H9 (cell line): ENCODE measurements at regions not wholly inside any gene's neighbourhood (a gene's known extent, or its start where the extent isn't known, plus 50 kb on each side); places are given as distances from the start of the nearest gene placed in this dataset.

ENCODE experiments used
- DNase-seq: peaks from one replicate; pipeline ENCODE4 v3.0.0-alpha.2; 2017
- H2AFZ ChIP-seq: one replicate; pipeline ENCODE4 v1.6.1; 2013; ENCODE audit warnings: mild to moderate bottlenecking, low read length, control low read depth, moderate library complexity
- H2AK5ac ChIP-seq: 2 replicates; pipeline ENCODE4 v1.6.1; 2013; ENCODE audit warnings: low read length, control low read depth, mixed read lengths; ENCODE audit not compliant: insufficient read length
- H2BK120ac ChIP-seq: one replicate; pipeline ENCODE4 v1.6.1; 2013; ENCODE audit warnings: low read depth, mild to moderate bottlenecking, low read length, control low read depth, inconsistent platforms; ENCODE audit not compliant: poor library complexity, severe bottlenecking
- H2BK12ac ChIP-seq: 2 replicates; pipeline ENCODE4 v1.6.1; 2013; ENCODE audit warnings: low read length, control low read depth, mixed read lengths, low read depth; ENCODE audit not compliant: insufficient read length
- H2BK15ac ChIP-seq: 2 replicates; pipeline ENCODE4 v1.6.1; 2013; ENCODE audit warnings: low read depth, low read length, control low read depth
- H2BK20ac ChIP-seq: one replicate; pipeline ENCODE4 v1.6.1; 2013; ENCODE audit warnings: low read depth, mild to moderate bottlenecking, low read length, control low read depth, inconsistent platforms; ENCODE audit not compliant: poor library complexity, severe bottlenecking
- H2BK5ac ChIP-seq: 2 replicates; pipeline ENCODE4 v1.6.1; 2013; ENCODE audit warnings: low read length, control low read depth, mixed read lengths; ENCODE audit not compliant: insufficient read length
- H3K14ac ChIP-seq: 2 replicates; pipeline ENCODE4 v1.6.1; 2013; ENCODE audit warnings: low read length, control low read depth; ENCODE audit not compliant: insufficient read depth
- H3K18ac ChIP-seq: 2 replicates; pipeline ENCODE4 v1.6.1; 2013; ENCODE audit warnings: low read depth, mild to moderate bottlenecking, mixed read lengths, low read length, control low read depth; ENCODE audit not compliant: insufficient read length
- H3K23ac ChIP-seq: 2 replicates; pipeline ENCODE4 v1.6.1; 2013; ENCODE audit warnings: low read length, control low read depth, mixed read lengths, low read depth; ENCODE audit not compliant: insufficient read length
- H3K23me2 ChIP-seq: 2 replicates; pipeline ENCODE4 v1.6.1; 2013; ENCODE audit warnings: low read depth, mild to moderate bottlenecking, mixed read lengths, low read length, control low read depth; ENCODE audit not compliant: insufficient read length, poor library complexity, severe bottlenecking
- H3K27ac ChIP-seq: 2 replicates; pipeline ENCODE4 v1.5.1; 2013; ENCODE audit warnings: low read length, control low read depth, mixed read lengths, low read depth; ENCODE audit not compliant: insufficient read length
- H3K27me3 ChIP-seq: 2 replicates; pipeline ENCODE4 v1.6.1; 2013; ENCODE audit warnings: low read length, control low read depth, inconsistent platforms; ENCODE audit not compliant: insufficient read depth
- H3K4ac ChIP-seq: 2 replicates; pipeline ENCODE4 v1.6.1; 2013; ENCODE audit warnings: low read depth, mild to moderate bottlenecking, control low read depth, inconsistent platforms, low read length, moderate library complexity
- H3K4me1 ChIP-seq: 2 replicates; pipeline ENCODE4 v1.6.1; 2013; ENCODE audit warnings: low read length, control low read depth, inconsistent platforms; ENCODE audit not compliant: insufficient read depth
- H3K4me2 ChIP-seq: 2 replicates; pipeline ENCODE4 v1.6.1; 2013; ENCODE audit warnings: low read length, control low read depth, mixed read lengths; ENCODE audit not compliant: insufficient read length, insufficient read depth
- H3K56ac ChIP-seq: 2 replicates; pipeline ENCODE4 v1.6.1; 2013; ENCODE audit warnings: low read depth, mild to moderate bottlenecking, mixed read lengths, low read length, control low read depth; ENCODE audit not compliant: insufficient read length
- H3K79me1 ChIP-seq: 2 replicates; pipeline ENCODE4 v1.6.1; 2013; ENCODE audit warnings: low read depth, mild to moderate bottlenecking, moderate library complexity, low read length, control low read depth, inconsistent platforms; ENCODE audit not compliant: insufficient read depth, poor library complexity, severe bottlenecking
- H3K79me2 ChIP-seq: 2 replicates; pipeline ENCODE4 v1.6.1; 2013; ENCODE audit warnings: low read length, control low read depth, inconsistent platforms; ENCODE audit not compliant: insufficient read depth
- H3K9ac ChIP-seq: 2 replicates; pipeline ENCODE4 v1.6.1; 2013; ENCODE audit warnings: low read length, control low read depth, mixed read lengths; ENCODE audit not compliant: insufficient read length; ENCODE audit errors: extremely low read depth
- H3K9me3 ChIP-seq: one replicate; pipeline ENCODE4 v1.6.1; 2013; ENCODE audit warnings: low read depth, low read length, inconsistent platforms; ENCODE audit not compliant: control insufficient read depth
- H3T11ph ChIP-seq: one replicate; pipeline ENCODE4 v1.6.1; 2013; ENCODE audit warnings: mild to moderate bottlenecking, low read length, control low read depth, inconsistent platforms
- H4K20me1 ChIP-seq: one replicate; pipeline ENCODE4 v1.6.1; 2013; ENCODE audit not compliant: control insufficient read depth, insufficient read length, insufficient read depth
- H4K5ac ChIP-seq: 2 replicates; pipeline ENCODE4 v1.6.1; 2013; ENCODE audit warnings: low read depth, mild to moderate bottlenecking, mixed read lengths, low read length, control low read depth; ENCODE audit not compliant: insufficient read length
- H4K8ac ChIP-seq: replicated peaks from 2 replicates; pipeline ENCODE4 v1.6.1; 2013; ENCODE audit warnings: low read length, control low read depth, mixed read lengths, low read depth; ENCODE audit not compliant: insufficient read length
- H4K91ac ChIP-seq: 2 replicates; pipeline ENCODE4 v1.6.1; 2013; ENCODE audit warnings: low read depth, mild to moderate bottlenecking, moderate library complexity, mixed read lengths, low read length, control low read depth; ENCODE audit not compliant: insufficient read length
- H3K27ac Mint-ChIP-seq, 3 experiments: 2 replicates in 2 of 3; 3 replicates in 1 of 3; pipeline ENCODE4 v1.8.0; 2020 to 2021; ENCODE audit warnings: mixed read lengths in 3 of 3, mild to moderate bottlenecking in 1 of 3, moderate library complexity in 1 of 3
- H3K27me3 Mint-ChIP-seq: 2 replicates; pipeline ENCODE4 v1.8.0; 2021; ENCODE audit warnings: low read depth, mild to moderate bottlenecking, moderate library complexity, mixed read lengths
- H3K36me3 Mint-ChIP-seq, 3 experiments: 2 replicates in 2 of 3; 3 replicates in 1 of 3; pipeline ENCODE4 v1.8.0; 2020 to 2021; ENCODE audit warnings: low read depth in 3 of 3, mixed read lengths in 3 of 3; ENCODE audit not compliant: insufficient read depth in 1 of 3
- H3K4me1 Mint-ChIP-seq, 2 experiments: 2 replicates each; pipeline ENCODE4 v1.8.0; 2020; ENCODE audit warnings: mixed read lengths in 2 of 2
- H3K4me3 Mint-ChIP-seq, 2 experiments: 2 replicates in 1 of 2; 3 replicates in 1 of 2; pipeline ENCODE4 v1.8.0; 2020 to 2021; ENCODE audit warnings: mild to moderate bottlenecking in 2 of 2, mixed read lengths in 2 of 2, moderate library complexity in 1 of 2
- H3K9me3 Mint-ChIP-seq, 2 experiments: 2 replicates in 1 of 2; 3 replicates in 1 of 2; pipeline ENCODE4 v1.8.0; 2020; ENCODE audit warnings: mild to moderate bottlenecking in 2 of 2, mixed read lengths in 2 of 2, moderate library complexity in 1 of 2
- TF ChIP-seq, protein P1 (sequence below): fragments of 200-600 bp; sonication (generic); conservative IDR thresholded peaks from 3 replicates; pipeline ENCODE4 v1.8.0; 2021; ENCODE audit warnings: antibody characterized with exemption, mild to moderate bottlenecking

GRCh38 chr3:168617658-168618057, 521.9 kb upstream of the GOLIM4 start:
- TF ChIP-seq, protein P1, sequence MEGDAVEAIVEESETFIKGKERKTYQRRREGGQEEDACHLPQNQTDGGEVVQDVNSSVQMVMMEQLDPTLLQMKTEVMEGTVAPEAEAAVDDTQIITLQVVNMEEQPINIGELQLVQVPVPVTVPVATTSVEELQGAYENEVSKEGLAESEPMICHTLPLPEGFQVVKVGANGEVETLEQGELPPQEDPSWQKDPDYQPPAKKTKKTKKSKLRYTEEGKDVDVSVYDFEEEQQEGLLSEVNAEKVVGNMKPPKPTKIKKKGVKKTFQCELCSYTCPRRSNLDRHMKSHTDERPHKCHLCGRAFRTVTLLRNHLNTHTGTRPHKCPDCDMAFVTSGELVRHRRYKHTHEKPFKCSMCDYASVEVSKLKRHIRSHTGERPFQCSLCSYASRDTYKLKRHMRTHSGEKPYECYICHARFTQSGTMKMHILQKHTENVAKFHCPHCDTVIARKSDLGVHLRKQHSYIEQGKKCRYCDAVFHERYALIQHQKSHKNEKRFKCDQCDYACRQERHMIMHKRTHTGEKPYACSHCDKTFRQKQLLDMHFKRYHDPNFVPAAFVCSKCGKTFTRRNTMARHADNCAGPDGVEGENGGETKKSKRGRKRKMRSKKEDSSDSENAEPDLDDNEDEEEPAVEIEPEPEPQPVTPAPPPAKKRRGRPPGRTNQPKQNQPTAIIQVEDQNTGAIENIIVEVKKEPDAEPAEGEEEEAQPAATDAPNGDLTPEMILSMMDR: no peak
- Histone ChIP-seq H4K8ac (no peak overlapping the region), H3K4me2 (no peak overlapping the region), H2AK5ac (no peak overlapping the region), H2BK12ac (no peak overlapping the region), H3K56ac (no peak overlapping the region), H3K4ac (no peak overlapping the region), H3K14ac (no peak overlapping the region), H3T11ph (no peak overlapping the region), H3K9me3 (no peaks in the 10 kb centered on the region), H3K79me1 (no peaks in the 10 kb centered on the region), H2BK5ac (no peak overlapping the region), H3K79me2 (no peaks in the 10 kb centered on the region), H3K18ac (no peak overlapping the region), H2BK120ac (no peak overlapping the region), H3K23me2 (no peaks in the 10 kb centered on the region), H3K27ac (peak overlapping the region; percentile 13), H3K23ac (no peak overlapping the region), H3K4me1 (peaks cover 16% of the 10 kb centered on the region), H2BK20ac (no peak overlapping the region), H4K91ac (no peak overlapping the region), H4K20me1 (no peaks in the 10 kb centered on the region), H2BK15ac (no peak overlapping the region), H4K5ac (no peak overlapping the region), H2AFZ (no peak overlapping the region), H3K9ac (no peak overlapping the region), H3K27me3 (no peaks in the 10 kb centered on the region)
- Mint-ChIP-seq H3K4me3 (no peak overlapping the region; a peak in 1 of 5 replicates), H3K4me1 (peaks cover 62 to 65% of the 10 kb centered on the region in 2 experiments), H3K27ac (peak overlapping the region in 2 of 3 experiments; percentile 13 to 99; a peak in 4 of 7 replicates), H3K27me3 (no peaks in the 10 kb centered on the region), H3K9me3 (no peaks in the 10 kb centered on the region; a peak in 1 of 5 replicates), H3K36me3 (0 out of 7 replicates have a peak, but pooled peaks cover 0 to 2% (median 0%) of the 10 kb centered on the region in 3 experiments)
- no peak for DNase-seq
